Mesodermal cell (in vitro differentiated cells): ENCODE measurements at regions not wholly inside any gene's neighbourhood (a gene's known extent, or its start where the extent isn't known, plus 50 kb on each side); places are given as distances from the start of the nearest gene placed in this dataset.
A peak's percentile ranks its signal among the peaks of the same experiment; 100 is the strongest.

Experiments used
- H3K27ac ChIP-seq: 2 replicates; pipeline ENCODE4 v1.7.0; 2013; ENCODE audit warnings: mild to moderate bottlenecking, low read depth, low read length, moderate library complexity; ENCODE audit not compliant: severe bottlenecking
- H3K36me3 ChIP-seq: 2 replicates; pipeline ENCODE4 v1.7.1; 2013; ENCODE audit warnings: mild to moderate bottlenecking, low read length, moderate library complexity; ENCODE audit not compliant: control insufficient read depth, insufficient read depth
- H3K4me1 ChIP-seq: one replicate; pipeline ENCODE4 v1.7.1; 2013; ENCODE audit warnings: mild to moderate bottlenecking, low read length; ENCODE audit not compliant: insufficient read depth, control insufficient read depth, poor library complexity, severe bottlenecking
- H3K4me3 ChIP-seq: 2 replicates; pipeline ENCODE4 v1.7.0; 2013; ENCODE audit warnings: low read length, control low read depth, mild to moderate bottlenecking; ENCODE audit not compliant: insufficient read depth, poor library complexity, severe bottlenecking; ENCODE audit errors: extremely low read depth
- H3K9me3 ChIP-seq: 2 replicates; pipeline ENCODE4 v1.7.1; 2013; ENCODE audit warnings: mild to moderate bottlenecking, low read length, moderate library complexity; ENCODE audit not compliant: control insufficient read depth
- whole genome bisulfite sequencing, 2 experiments: methylation state at CpG; one replicate each; pipeline ENCODE4 v1.1.5; 2013; ENCODE audit warnings: missing lambda C conversion rate in 2 of 2; ENCODE audit not compliant: insufficient coverage in 2 of 2; 5-methylcytosine and 5-hydroxymethylcytosine counted together

- no peak overlapping the region for H3K4me3 ChIP-seq
- no peaks in the 10 kb centered on the region for H3K36me3 ChIP-seq
- H3K9me3 ChIP-seq: peaks cover 5% of the 10 kb centered on the region
- no peak overlapping the region for H3K27ac ChIP-seq
- WGBS, 2 experiments: 97% methylated on average over 2 to 3 of the region's 3 CpGs
- no peaks in the 10 kb centered on the region for H3K4me1 ChIP-seq
Observed at GRCh38 chr20:39605908-39606307, 643.8 kb downstream of the DHX35 start.

- Histone ChIP-seq H3K9me3 (peaks cover 5% of the 10 kb centered on the region), H3K27ac (no peak overlapping the region), H3K4me1 (no peaks in the 10 kb centered on the region), H3K36me3 (no peaks in the 10 kb centered on the region), H3K4me3 (no peak overlapping the region)
- no CpG with 5 or more reads among the region's 2 CpGs for WGBS, 2 experiments
Observed at GRCh38 chr20:39605361-39605760, 643.2 kb downstream of the DHX35 start.

- Histone ChIP-seq H3K9me3 (no peaks in the 10 kb centered on the region), H3K4me3 (no peak overlapping the region), H3K36me3 (no peaks in the 10 kb centered on the region), H3K27ac (no peak overlapping the region), H3K4me1 (no peaks in the 10 kb centered on the region)
- 96 to 97% methylated on average over 3 to 7 of the region's 7 CpGs for WGBS, 2 experiments
Observed at GRCh38 chr20:39603219-39603618, 641.1 kb downstream of the DHX35 start.

GRCh38 chr20:39602649-39603048 is 640.5 kb downstream of the DHX35 start:
- Histone ChIP-seq H3K36me3 (no peaks in the 10 kb centered on the region), H3K4me1 (no peaks in the 10 kb centered on the region), H3K27ac (no peak overlapping the region), H3K9me3 (no peaks in the 10 kb centered on the region), H3K4me3 (no peak overlapping the region)
- WGBS, 2 experiments: 63 to 100% methylated on average over 1 of the region's 2 CpGs

GRCh38 chr20:39600871-39601270 is 638.7 kb downstream of the DHX35 start:
- Histone ChIP-seq H3K4me3 (no peak overlapping the region), H3K27ac (no peak overlapping the region), H3K9me3 (no peaks in the 10 kb centered on the region), H3K36me3 (no peaks in the 10 kb centered on the region), H3K4me1 (no peaks in the 10 kb centered on the region)
- 60% methylated on average over 1 of the region's 3 CpGs; no CpG with 5 or more reads in 1 of the 2 experiments for WGBS, 2 experiments

- no peak overlapping the region for H3K4me3 ChIP-seq
- H3K36me3 ChIP-seq: no peaks in the 10 kb centered on the region
- no peaks in the 10 kb centered on the region for H3K4me1 ChIP-seq
- 79 to 82% methylated on average over 1 of the region's 1 CpG for WGBS, 2 experiments
- H3K27ac ChIP-seq: no peak overlapping the region
- H3K9me3 ChIP-seq: no peaks in the 10 kb centered on the region
Observed at GRCh38 chr20:39600156-39600555, 638.0 kb downstream of the DHX35 start.

- 82 to 87% methylated on average over 4 of the region's 6 CpGs for WGBS, 2 experiments
- Histone ChIP-seq H3K4me1 (no peaks in the 10 kb centered on the region), H3K36me3 (no peaks in the 10 kb centered on the region), H3K9me3 (no peaks in the 10 kb centered on the region), H3K4me3 (no peak overlapping the region), H3K27ac (no peak overlapping the region)
Observed at GRCh38 chr20:39596554-39596953, 634.4 kb downstream of the DHX35 start.

- no peaks in the 10 kb centered on the region for H3K36me3 ChIP-seq
- H3K9me3 ChIP-seq: no peaks in the 10 kb centered on the region
- no peak overlapping the region for H3K4me3 ChIP-seq
- no peaks in the 10 kb centered on the region for H3K4me1 ChIP-seq
- H3K27ac ChIP-seq: no peak overlapping the region
- WGBS, 2 experiments: 93 to 95% methylated on average over 6 of the region's 7 CpGs
Observed at GRCh38 chr20:39592371-39592770, 630.2 kb downstream of the DHX35 start.

- no peaks in the 10 kb centered on the region for H3K36me3 ChIP-seq
- no peaks in the 10 kb centered on the region for H3K4me1 ChIP-seq
- H3K27ac ChIP-seq: peak overlapping the region; percentile 19
- H3K4me3 ChIP-seq: no peak overlapping the region
- WGBS, 2 experiments: 33 to 44% methylated on average over 1 of the region's 5 CpGs
- no peaks in the 10 kb centered on the region for H3K9me3 ChIP-seq
Observed at GRCh38 chr20:39588148-39588757, 626.1 kb downstream of the DHX35 start.

GRCh38 chr20:39581034-39581433 is 618.9 kb downstream of the DHX35 start:
- Histone ChIP-seq H3K4me1 (peaks cover 11% of the 10 kb centered on the region), H3K36me3 (no peaks in the 10 kb centered on the region), H3K9me3 (no peaks in the 10 kb centered on the region), H3K27ac (no peak overlapping the region), H3K4me3 (no peak overlapping the region)
- 60% methylated on average over 1 of the region's 1 CpG; no CpG with 5 or more reads in 1 of the 2 experiments for WGBS, 2 experiments

GRCh38 chr20:39576771-39577170 is 614.6 kb downstream of the DHX35 start:
- WGBS, 2 experiments: no CpG with 5 or more reads among the region's 5 CpGs
- H3K4me3 ChIP-seq: no peak overlapping the region
- H3K27ac ChIP-seq: no peak overlapping the region

More at GRCh38 chr20:39576771-39577170, 614.6 kb downstream of the DHX35 start:
- Histone ChIP-seq H3K9me3 (peaks cover 4% of the 10 kb centered on the region), H3K4me1 (peaks cover 11% of the 10 kb centered on the region), H3K36me3 (no peaks in the 10 kb centered on the region)
